SH-SY5Y (cell line): ENCODE measurements at regions not wholly inside any gene's neighbourhood (a gene's known extent, or its start where the extent isn't known, plus 50 kb on each side); places are given as distances from the start of the nearest gene placed in this dataset.

Experiments
- GATA2 ChIP-seq: IDR thresholded peaks from 2 replicates; pipeline ENCODE4 v1.6.1; 2011; ENCODE audit warnings: mild to moderate bottlenecking, low read depth, low read length
- GATA3 ChIP-seq: IDR thresholded peaks from 2 replicates; pipeline ENCODE4 v1.6.1; 2011; ENCODE audit warnings: low read depth, mild to moderate bottlenecking, low read length, moderate library complexity

DNA sequence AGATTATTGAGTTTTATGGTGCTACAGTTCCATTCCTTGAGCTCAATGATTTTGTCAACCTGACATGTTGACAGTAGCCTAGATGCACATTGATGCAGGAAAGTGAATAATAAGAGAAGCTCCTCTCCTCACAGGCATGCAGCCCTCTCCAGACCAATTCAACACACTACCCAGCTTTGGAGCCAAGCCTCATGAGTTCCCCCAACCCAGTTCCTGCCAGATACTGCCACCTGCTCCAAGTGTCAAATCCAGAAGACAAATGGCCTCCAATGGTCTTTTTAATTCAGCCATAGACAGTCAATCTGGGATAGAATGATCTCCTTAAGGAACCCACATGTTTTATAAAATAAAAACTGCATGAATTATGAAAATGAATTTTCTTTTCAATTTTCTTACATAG is 83.7 kb upstream of the ARHGEF3 start:
- TF ChIP-seq GATA2 (no peak), GATA3 (no peak)
